GM21576 (cell line): ENCODE measurements at regions not wholly inside any gene's neighbourhood (a gene's known extent, or its start where the extent isn't known, plus 50 kb on each side); places are given as distances from the start of the nearest gene placed in this dataset.

Experiments
- ATAC-seq: cut with Tn5 transposase; IDR thresholded peaks from one replicate; pipeline ENCODE4 v1.9.1; 2021; ENCODE audit warnings: mild to moderate bottlenecking, moderate library complexity; ENCODE audit not compliant: unreplicated experiment

- no peak for ATAC-seq
Observed at GRCh38 chr10:130481076-130481930, 345.1 kb downstream of the GLRX3 start.

GRCh38 chr10:130481936-130482335 is 345.7 kb downstream of the GLRX3 start:
- ATAC-seq, result no peak

GRCh38 chr10:130483691-130484467 is 347.7 kb downstream of the GLRX3 start:
- ATAC-seq, result no peak

- ATAC-seq, result no peak
Observed at GRCh38 chr10:130484468-130485180, 348.4 kb downstream of the GLRX3 start.

GRCh38 chr10:130485236-130485957 is 349.2 kb downstream of the GLRX3 start:
- ATAC-seq, result no peak

GRCh38 chr10:130485958-130486895 is 350.0 kb downstream of the GLRX3 start:
- ATAC-seq, result no peak

GRCh38 chr10:130486906-130487305 is 350.7 kb downstream of the GLRX3 start:
- ATAC-seq, result no peak

GRCh38 chr10:130487566-130487965 is 351.4 kb downstream of the GLRX3 start:
- no peak for ATAC-seq

GRCh38 chr10:130489891-130490290 is 353.7 kb downstream of the GLRX3 start:
- ATAC-seq, result no peak

GRCh38 chr10:130491011-130491692 is 355.0 kb downstream of the GLRX3 start:
- no peak for ATAC-seq

- ATAC-seq, result no peak
Observed at GRCh38 chr10:130491693-130492050, 355.5 kb downstream of the GLRX3 start.

GRCh38 chr10:130492266-130492934 is 356.2 kb downstream of the GLRX3 start:
- no peak for ATAC-seq

- no peak for ATAC-seq
Observed at GRCh38 chr10:130493021-130493420, 356.8 kb downstream of the GLRX3 start.

GRCh38 chr10:130493446-130494145 is 357.4 kb downstream of the GLRX3 start:
- no peak for ATAC-seq

GRCh38 chr10:130495116-130495862 is 359.1 kb downstream of the GLRX3 start:
- ATAC-seq, result no peak

- ATAC-seq, result no peak
Observed at GRCh38 chr10:130495891-130496636, 359.9 kb downstream of the GLRX3 start.
